ENCODE measurements at regions not wholly inside any gene's neighbourhood (a gene's known extent, or its start where the extent isn't known, plus 50 kb on each side); places are given as distances from the start of the nearest gene placed in this dataset.
A peak's percentile ranks its signal among the peaks of the same experiment; 100 is the strongest.

GRCh38 chrX:129039176-129039575, 484.1 kb downstream of the SMARCA1 start:
- WGBS, 10 experiments, result 5 to 100% (median 78%) methylated on average over 1 to 7 of the region's 7 CpGs; no CpG with 5 or more reads in 6 of the 10 experiments
- Histone ChIP-seq H3K4me3 (no peak overlapping the region), H3K27ac (no peak overlapping the region), H3K4me1 (replicated peaks in 1 of 2) (no peaks in the 10 kb centered on the region)
- no peak for ATAC-seq (replicated peaks in 6 of 8)
- in situ Hi-C loops (cut with MboI; ENCODE audit: low pct_unique_long_range_greater_than_20kb in 2 of 9, low sequenced_read_pairs in 9 of 9, unreplicated experiment in 9 of 9), result no loop called here

GRCh38 chrX:129037389-129037788, 485.9 kb downstream of the SMARCA1 start:
- H3K4me1 ChIP-seq (replicated peaks in 1 of 2), result no peaks in the 10 kb centered on the region
- no peak for ATAC-seq (replicated peaks in 6 of 8)
- in situ Hi-C loops (cut with MboI; ENCODE audit: low pct_unique_long_range_greater_than_20kb in 2 of 9, low sequenced_read_pairs in 9 of 9, unreplicated experiment in 9 of 9), result no loop called here
- H3K27ac ChIP-seq, result no peak overlapping the region
- no peak overlapping the region for H3K4me3 ChIP-seq
- WGBS, 10 experiments, result 72 to 100% methylated on average over 1 to 4 of the region's 4 CpGs; no CpG with 5 or more reads in 8 of the 10 experiments

DNA sequence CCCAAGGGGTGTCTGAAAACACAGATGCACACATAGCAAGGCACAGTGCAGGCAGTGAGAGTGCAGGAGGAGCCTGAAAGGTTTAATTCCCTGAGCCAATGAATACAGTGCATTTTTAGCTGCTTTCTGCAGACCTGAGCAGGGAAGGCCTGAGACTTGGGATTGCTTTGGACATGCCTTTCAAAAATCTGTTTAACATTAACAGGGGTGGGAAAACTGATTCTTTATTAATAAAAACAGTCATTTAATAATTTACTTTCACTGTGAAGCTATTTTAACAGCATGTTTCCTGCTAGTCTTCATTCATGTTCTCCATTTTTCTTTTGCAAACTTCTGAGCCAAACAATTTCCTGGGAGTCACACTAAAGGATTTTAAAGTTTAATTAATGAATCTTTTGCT, 488.1 kb downstream of the SMARCA1 start:
- no peak overlapping the region for H3K27ac ChIP-seq
- in situ Hi-C loops (cut with MboI; ENCODE audit: low pct_unique_long_range_greater_than_20kb in 2 of 9, low sequenced_read_pairs in 9 of 9, unreplicated experiment in 9 of 9), result no loop called here
- no peak overlapping the region for H3K4me3 ChIP-seq
- ATAC-seq (replicated peaks in 6 of 8), result no peak
- H3K4me1 ChIP-seq (replicated peaks in 1 of 2), result no peaks in the 10 kb centered on the region

DNA sequence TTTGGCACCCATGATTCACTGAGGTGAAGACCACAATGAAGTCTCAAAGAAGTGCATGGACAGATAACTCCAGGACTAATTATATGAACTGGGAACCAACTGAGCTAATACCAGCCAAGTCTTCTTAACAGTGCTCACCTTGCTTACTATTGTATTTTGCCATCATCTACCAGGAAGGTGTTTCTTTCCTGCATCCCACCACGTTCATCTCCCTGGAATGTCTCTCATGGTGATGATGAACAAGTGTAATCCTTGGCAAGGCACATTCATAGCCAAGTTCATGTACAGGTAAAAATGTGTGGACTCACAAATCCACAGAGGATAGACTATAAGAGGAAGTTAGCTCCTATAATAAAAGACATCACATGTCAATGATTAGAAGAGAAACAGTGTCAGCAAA, 489.1 kb downstream of the SMARCA1 start:
- in situ Hi-C loops (cut with MboI; ENCODE audit: low pct_unique_long_range_greater_than_20kb in 2 of 9, low sequenced_read_pairs in 9 of 9, unreplicated experiment in 9 of 9), result no loop called here
- ATAC-seq (replicated peaks in 6 of 8), result no peak
- H3K4me1 ChIP-seq (replicated peaks in 1 of 2), result no peaks in the 10 kb centered on the region
- 0 to 80% methylated on average over 1 of the region's 1 CpG; no CpG with 5 or more reads in 8 of the 10 experiments for WGBS, 10 experiments
- no peak overlapping the region for H3K4me3 ChIP-seq
- H3K27ac ChIP-seq, result no peak overlapping the region

DNA sequence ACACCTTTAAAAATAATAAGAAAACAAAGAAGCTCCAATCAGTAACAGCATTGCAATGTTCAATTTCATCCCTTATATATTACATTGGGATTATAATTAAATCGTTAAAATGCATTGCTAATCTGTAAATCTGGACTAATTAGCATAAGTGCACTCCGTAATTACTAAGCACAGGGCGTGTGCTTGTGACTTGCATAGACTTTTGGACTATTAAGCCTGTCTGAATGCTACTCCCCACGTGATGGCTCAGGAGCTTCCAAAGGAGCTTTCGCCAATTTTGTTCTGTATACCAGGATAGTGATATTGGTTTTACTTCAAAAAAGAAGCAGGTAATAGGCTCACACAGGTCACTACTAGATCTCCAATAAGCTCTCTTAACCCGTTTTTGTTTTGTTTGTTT, 497.1 kb downstream of the SMARCA1 start:
- ATAC-seq (replicated peaks in 6 of 8), result peak in 3 of 8 experiments; percentile 34 to 85 (median 65)
- no peak overlapping the region for H3K4me3 ChIP-seq
- WGBS, 10 experiments, result 0 to 100% (median 82%) methylated on average over 1 to 6 of the region's 6 CpGs; no CpG with 5 or more reads in 3 of the 10 experiments
- no peaks in the 10 kb centered on the region for H3K4me1 ChIP-seq (replicated peaks in 1 of 2)
- no peak overlapping the region for H3K27ac ChIP-seq
- in situ Hi-C loops (cut with MboI; ENCODE audit: low pct_unique_long_range_greater_than_20kb in 2 of 9, low sequenced_read_pairs in 9 of 9, unreplicated experiment in 9 of 9), result no loop called here

DNA sequence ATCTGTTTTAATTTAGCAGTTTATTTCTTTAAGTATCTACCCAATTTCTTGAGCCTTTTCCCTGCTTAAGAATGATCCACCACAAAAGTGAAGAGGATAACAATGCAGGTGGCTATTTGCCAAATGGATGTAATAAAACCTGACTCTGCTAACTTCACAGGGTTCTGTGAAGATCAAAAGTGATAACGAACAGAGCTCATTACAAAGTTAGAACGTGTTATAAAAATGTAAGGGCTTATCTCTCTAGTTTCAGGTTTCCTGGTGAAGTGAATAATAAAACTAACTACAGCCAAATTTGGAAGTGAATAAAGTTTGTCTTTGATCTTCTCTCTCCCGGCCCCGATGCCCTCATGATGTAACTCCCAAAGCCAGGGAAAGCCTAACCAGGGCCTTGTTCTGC, 497.9 kb downstream of the SMARCA1 start:
- no peak for ATAC-seq (replicated peaks in 6 of 8)
- Histone ChIP-seq H3K4me3 (no peak overlapping the region), H3K27ac (no peak overlapping the region), H3K4me1 (replicated peaks in 1 of 2) (no peaks in the 10 kb centered on the region)
- in situ Hi-C loops (cut with MboI; ENCODE audit: low pct_unique_long_range_greater_than_20kb in 2 of 9, low sequenced_read_pairs in 9 of 9, unreplicated experiment in 9 of 9), result no loop called here
- 36 to 67% (median 44%) methylated on average over 1 to 4 of the region's 4 CpGs; no CpG with 5 or more reads in 3 of the 10 experiments for WGBS, 10 experiments

GRCh38 chrX:129019412-129019811, 503.9 kb downstream of the SMARCA1 start:
- in situ Hi-C loops (cut with MboI; ENCODE audit: low pct_unique_long_range_greater_than_20kb in 2 of 9, low sequenced_read_pairs in 9 of 9, unreplicated experiment in 9 of 9), result no loop called here
- H3K27ac ChIP-seq, result no peak overlapping the region
- H3K4me1 ChIP-seq (replicated peaks in 1 of 2), result peaks cover 0 to 7% of the 10 kb centered on the region in 2 donors
- WGBS, 10 experiments, result 13 to 90% (median 54%) methylated on average over 1 to 3 of the region's 3 CpGs; no CpG with 5 or more reads in 5 of the 10 experiments
- H3K4me3 ChIP-seq, result no peak overlapping the region
- no peak for ATAC-seq (replicated peaks in 6 of 8)

DNA sequence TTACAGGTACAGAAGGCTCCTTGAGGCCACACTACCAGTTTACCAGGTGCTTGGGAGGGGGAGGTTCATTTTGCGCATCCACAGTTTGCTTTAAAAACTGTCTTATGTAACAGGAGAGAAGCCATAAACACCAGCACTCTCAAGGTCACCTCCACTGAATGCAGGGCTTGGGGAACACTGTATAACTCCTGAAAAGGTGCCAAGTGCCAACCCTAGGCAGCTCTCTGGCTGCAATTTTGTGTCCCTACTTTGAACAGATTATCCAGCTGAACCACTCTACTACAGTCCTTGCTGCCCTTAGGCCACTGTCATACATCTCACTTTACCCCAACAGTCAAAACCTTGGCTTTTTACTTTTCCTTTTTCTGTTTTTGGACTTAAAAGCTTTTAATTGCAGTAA, 507.9 kb downstream of the SMARCA1 start:
- WGBS, 10 experiments, result 86 to 100% (median 100%) methylated on average over 1 of the region's 1 CpG; no CpG with 5 or more reads in 7 of the 10 experiments
- Histone ChIP-seq H3K4me1 (replicated peaks in 1 of 2) (peaks cover 0 to 10% of the 10 kb centered on the region in 2 donors), H3K27ac (no peak overlapping the region), H3K4me3 (no peak overlapping the region)
- ATAC-seq (replicated peaks in 6 of 8), result no peak
- in situ Hi-C loops (cut with MboI; ENCODE audit: low pct_unique_long_range_greater_than_20kb in 2 of 9, low sequenced_read_pairs in 9 of 9, unreplicated experiment in 9 of 9), result no loop called here

- H3K27ac ChIP-seq, result no peak overlapping the region
- peaks cover 0 to 10% of the 10 kb centered on the region in 2 donors for H3K4me1 ChIP-seq (replicated peaks in 1 of 2)
- ATAC-seq (replicated peaks in 6 of 8), result no peak
- 0 to 100% (median 50%) methylated on average over 1 to 3 of the region's 3 CpGs; no CpG with 5 or more reads in 7 of the 10 experiments for WGBS, 10 experiments
- in situ Hi-C loops (cut with MboI; ENCODE audit: low pct_unique_long_range_greater_than_20kb in 2 of 9, low sequenced_read_pairs in 9 of 9, unreplicated experiment in 9 of 9), result no loop called here
- no peak overlapping the region for H3K4me3 ChIP-seq
These were observed 509.7 kb downstream of the SMARCA1 start for GRCh38 chrX:129013574-129013973.

- 14 to 49% methylated on average over 1 to 2 of the region's 3 CpGs; no CpG with 5 or more reads in 8 of the 10 experiments for WGBS, 10 experiments
- Histone ChIP-seq H3K4me1 (replicated peaks in 1 of 2) (peaks cover 0 to 5% of the 10 kb centered on the region in 2 donors), H3K4me3 (no peak overlapping the region), H3K27ac (no peak overlapping the region)
- ATAC-seq (replicated peaks in 6 of 8), result no peak
- in situ Hi-C loops (cut with MboI; ENCODE audit: low pct_unique_long_range_greater_than_20kb in 2 of 9, low sequenced_read_pairs in 9 of 9, unreplicated experiment in 9 of 9), result no loop called here
These were observed 515.7 kb downstream of the SMARCA1 start for GRCh38 chrX:129007631-129008030.

GRCh38 chrX:129006491-129006890, 516.8 kb downstream of the SMARCA1 start:
- Histone ChIP-seq H3K4me1 (replicated peaks in 1 of 2) (peaks cover 0 to 5% of the 10 kb centered on the region in 2 donors), H3K4me3 (no peak overlapping the region), H3K27ac (no peak overlapping the region)
- in situ Hi-C loops (cut with MboI; ENCODE audit: low pct_unique_long_range_greater_than_20kb in 2 of 9, low sequenced_read_pairs in 9 of 9, unreplicated experiment in 9 of 9), result no loop called here
- WGBS, 10 experiments, result 63% methylated on average over 2 of the region's 5 CpGs; no CpG with 5 or more reads in 9 of the 10 experiments
- no peak for ATAC-seq (replicated peaks in 6 of 8)

DNA sequence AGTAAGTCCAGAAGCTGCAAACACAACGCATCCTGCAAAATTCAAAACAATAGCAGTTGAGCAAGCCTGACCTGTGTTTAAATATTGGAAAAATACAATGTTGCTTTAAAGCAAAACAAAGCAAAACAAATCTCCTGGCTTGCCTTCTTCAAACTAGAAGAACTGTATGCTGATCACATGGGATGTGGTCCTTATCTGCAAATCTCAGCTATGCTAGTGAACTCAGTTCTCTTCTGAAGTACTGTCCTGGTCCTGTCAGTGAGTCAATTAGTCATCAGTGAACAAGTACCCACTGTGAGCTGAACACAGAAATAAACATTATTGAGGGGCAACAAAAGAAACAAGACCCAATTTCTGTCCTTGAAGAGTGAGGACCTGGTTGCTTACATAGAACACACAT, 522.5 kb downstream of the SMARCA1 start:
- peak in 3 of 8 experiments; percentile 25 to 86 (median 71) for ATAC-seq (replicated peaks in 6 of 8)
- 0 to 67% (median 0%) methylated on average over 1 of the region's 1 CpG; no CpG with 5 or more reads in 5 of the 10 experiments for WGBS, 10 experiments
- no peak overlapping the region for H3K4me3 ChIP-seq
- H3K4me1 ChIP-seq (replicated peaks in 1 of 2), result no peaks in the 10 kb centered on the region
- no peak overlapping the region for H3K27ac ChIP-seq
- in situ Hi-C loops (cut with MboI; ENCODE audit: low pct_unique_long_range_greater_than_20kb in 2 of 9, low sequenced_read_pairs in 9 of 9, unreplicated experiment in 9 of 9), result no loop called here

DNA sequence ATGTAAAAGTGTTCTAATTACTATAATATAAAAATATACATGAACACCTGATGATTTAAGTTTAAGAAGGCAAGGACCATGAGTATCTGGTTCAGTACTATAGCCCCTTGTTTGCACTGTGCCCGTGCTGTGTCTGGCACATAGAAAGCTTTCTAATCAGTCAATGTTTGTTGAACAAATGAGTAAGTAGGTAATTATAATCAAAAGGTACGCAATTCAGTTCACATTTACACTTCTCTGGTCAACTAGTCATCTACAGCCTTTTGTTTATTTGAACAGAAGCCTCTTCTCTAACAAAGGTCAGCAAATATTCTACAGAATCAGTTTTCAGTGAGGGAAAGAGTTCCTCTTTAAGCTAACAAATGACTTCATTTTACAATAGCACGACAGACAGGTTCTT, 523.3 kb downstream of the SMARCA1 start:
- H3K4me3 ChIP-seq, result no peak overlapping the region
- WGBS, 10 experiments, result 0 to 100% (median 38%) methylated on average over 1 to 3 of the region's 3 CpGs; no CpG with 5 or more reads in 5 of the 10 experiments
- no peak overlapping the region for H3K27ac ChIP-seq
- no peaks in the 10 kb centered on the region for H3K4me1 ChIP-seq (replicated peaks in 1 of 2)
- ATAC-seq (replicated peaks in 6 of 8), result peak in 2 of 8 experiments; percentile 24 to 49
- in situ Hi-C loops (cut with MboI; ENCODE audit: low pct_unique_long_range_greater_than_20kb in 2 of 9, low sequenced_read_pairs in 9 of 9, unreplicated experiment in 9 of 9), result no loop called here

Measured in motor neuron (in vitro differentiated cells).